ENCODE measurements at regions not wholly inside any gene's neighbourhood (a gene's known extent, or its start where the extent isn't known, plus 50 kb on each side); places are given as distances from the start of the nearest gene placed in this dataset.

GRCh38 chr2:198702796-198703195 lies 754.9 kb downstream of the SATB2 start:
- Histone ChIP-seq H2AFZ (ENCODE audit: insufficient read depth, low read depth, low read length, poor library complexity, severe bottlenecking) (no peak overlapping the region), H3K9ac (ENCODE audit: low read length) (no peak overlapping the region), H3K79me2 (ENCODE audit: control insufficient read depth, insufficient read depth, low read length) (no peaks in the 10 kb centered on the region), H3K4me2 (replicated peaks; ENCODE audit: low read depth, low read length, poor library complexity, severe bottlenecking) (no peak overlapping the region), H3K36me3 (replicated peaks in 1 of 2; ENCODE audit: control extremely low read depth in 1 of 2, control insufficient read depth in 1 of 2, extremely low read depth in 1 of 2, insufficient read depth in 2 of 2, low read length in 1 of 2) (no peaks in the 10 kb centered on the region), H3K9me3 (ENCODE audit: control extremely low read depth in 1 of 3, control insufficient read depth in 2 of 3, insufficient read depth in 1 of 3, low read length in 2 of 3) (no peaks in the 10 kb centered on the region), H3K4me1 (ENCODE audit: control insufficient read depth in 2 of 2, insufficient read depth in 2 of 2, low read length in 2 of 2) (no peaks in the 10 kb centered on the region), H3K4me3 (ENCODE audit: control extremely low read depth in 1 of 5, extremely low read depth in 1 of 5, insufficient read depth in 1 of 5, low read depth in 2 of 5, low read length in 4 of 5) (no peak overlapping the region), H4K20me1 (ENCODE audit: control insufficient read depth, insufficient read depth, low read length, poor library complexity, severe bottlenecking) (no peaks in the 10 kb centered on the region), H3K27ac (ENCODE audit: low read length in 2 of 2) (no peak overlapping the region), H3K27me3 (replicated peaks in 1 of 4; ENCODE audit: control extremely low read depth in 1 of 4, control insufficient read depth in 3 of 4, insufficient read depth in 4 of 4, low read length in 3 of 4) (no peaks in the 10 kb centered on the region)
- H3K4me3 Mint-ChIP-seq, result no peak overlapping the region
- ChIA-PET CTCF (no interaction called here), POLR2A (no interaction called here)
- H3K27me3 Mint-ChIP-seq, result no peaks in the 10 kb centered on the region
- no peak overlapping the region for H3K27ac Mint-ChIP-seq
- no peaks in the 10 kb centered on the region for H3K9me3 Mint-ChIP-seq (ENCODE audit: insufficient read depth)
- no peaks in the 10 kb centered on the region for H3K4me1 Mint-ChIP-seq
- ATAC-seq (ENCODE audit: low read depth), result no peak
- TF ChIP-seq CTCF (IDR thresholded peaks at IDR 0.05) (no peak), EZH2 (IDR thresholded peaks at IDR 0.05; ENCODE audit: borderline replicate concordance, insufficient read depth, low read depth, low read length, poor library complexity, severe bottlenecking) (no peak)
- DNase-seq, result no peak
- intact Hi-C loops (cut with micrococcal nuclease), result no loop called here

GRCh38 chr2:198701481-198701880 lies 756.3 kb downstream of the SATB2 start:
- ChIA-PET POLR2A (no interaction called here), CTCF (no interaction called here)
- Mint-ChIP-seq H3K4me3 (no peak overlapping the region), H3K9me3 (ENCODE audit: insufficient read depth) (no peaks in the 10 kb centered on the region), H3K27me3 (no peaks in the 10 kb centered on the region), H3K4me1 (no peaks in the 10 kb centered on the region), H3K27ac (no peak overlapping the region)
- H3K4me1 ChIP-seq (ENCODE audit: control insufficient read depth in 2 of 2, insufficient read depth in 2 of 2, low read length in 2 of 2), result no peaks in the 10 kb centered on the region
- no peaks in the 10 kb centered on the region for H3K9me3 ChIP-seq (ENCODE audit: control extremely low read depth in 1 of 3, control insufficient read depth in 2 of 3, insufficient read depth in 1 of 3, low read length in 2 of 3)
- DNase-seq (no peak), ATAC-seq (ENCODE audit: low read depth) (no peak)
- H3K4me3 ChIP-seq (ENCODE audit: control extremely low read depth in 1 of 5, extremely low read depth in 1 of 5, insufficient read depth in 1 of 5, low read depth in 2 of 5, low read length in 4 of 5), result no peak overlapping the region
- H3K27ac ChIP-seq (ENCODE audit: low read length in 2 of 2), result no peak overlapping the region
- TF ChIP-seq EZH2 (IDR thresholded peaks at IDR 0.05; ENCODE audit: borderline replicate concordance, insufficient read depth, low read depth, low read length, poor library complexity, severe bottlenecking) (no peak), CTCF (IDR thresholded peaks at IDR 0.05) (no peak)
- no peak overlapping the region for H3K4me2 ChIP-seq (replicated peaks; ENCODE audit: low read depth, low read length, poor library complexity, severe bottlenecking)
- no peaks in the 10 kb centered on the region for H3K27me3 ChIP-seq (replicated peaks in 1 of 4; ENCODE audit: control extremely low read depth in 1 of 4, control insufficient read depth in 3 of 4, insufficient read depth in 4 of 4, low read length in 3 of 4)
- no peaks in the 10 kb centered on the region for H3K79me2 ChIP-seq (ENCODE audit: control insufficient read depth, insufficient read depth, low read length)
- intact Hi-C loops (cut with micrococcal nuclease), result no loop called here
- no peak overlapping the region for H3K9ac ChIP-seq (ENCODE audit: low read length)
- H3K36me3 ChIP-seq (replicated peaks in 1 of 2; ENCODE audit: control extremely low read depth in 1 of 2, control insufficient read depth in 1 of 2, extremely low read depth in 1 of 2, insufficient read depth in 2 of 2, low read length in 1 of 2), result no peaks in the 10 kb centered on the region
- H4K20me1 ChIP-seq (ENCODE audit: control insufficient read depth, insufficient read depth, low read length, poor library complexity, severe bottlenecking), result no peaks in the 10 kb centered on the region
- WGBS (ENCODE audit: insufficient coverage), result no CpG with 5 or more reads among the region's 1 CpG
- no peak overlapping the region for H2AFZ ChIP-seq (ENCODE audit: insufficient read depth, low read depth, low read length, poor library complexity, severe bottlenecking)
